Fibroblast of gingiva (primary cell): ENCODE measurements at regions not wholly inside any gene's neighbourhood (a gene's known extent, or its start where the extent isn't known, plus 50 kb on each side); places are given as distances from the start of the nearest gene placed in this dataset.

Experiments used
- DNase-seq: peaks from one replicate; pipeline ENCODE4 v3.0.0-alpha.2; 2011; ENCODE audit warnings: low read depth

DNA sequence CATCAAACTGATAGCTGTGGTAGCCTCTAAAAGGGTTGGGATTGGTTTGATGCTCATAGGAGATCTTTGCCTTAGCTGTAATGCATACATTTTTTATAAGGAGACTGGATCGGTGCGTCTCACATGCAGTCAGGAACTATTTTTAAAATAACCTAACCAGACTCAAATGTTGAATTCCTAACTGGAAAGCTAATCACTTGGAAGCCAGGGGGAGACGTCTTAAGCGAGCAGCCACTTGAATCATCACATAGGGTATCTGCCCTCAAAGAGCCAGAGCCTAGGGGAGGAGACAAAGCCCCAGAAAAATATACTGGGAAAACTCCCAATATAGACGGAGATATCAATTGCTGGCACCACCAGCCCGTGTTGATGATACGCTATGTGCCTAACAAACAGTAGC, 61.7 kb upstream of the PUM1 start:
- peak; percentile 23 for DNase-seq

GRCh38 chr1:31122741-31123140, 57.2 kb upstream of the PUM1 start:
- peak; percentile 46 for DNase-seq

DNA sequence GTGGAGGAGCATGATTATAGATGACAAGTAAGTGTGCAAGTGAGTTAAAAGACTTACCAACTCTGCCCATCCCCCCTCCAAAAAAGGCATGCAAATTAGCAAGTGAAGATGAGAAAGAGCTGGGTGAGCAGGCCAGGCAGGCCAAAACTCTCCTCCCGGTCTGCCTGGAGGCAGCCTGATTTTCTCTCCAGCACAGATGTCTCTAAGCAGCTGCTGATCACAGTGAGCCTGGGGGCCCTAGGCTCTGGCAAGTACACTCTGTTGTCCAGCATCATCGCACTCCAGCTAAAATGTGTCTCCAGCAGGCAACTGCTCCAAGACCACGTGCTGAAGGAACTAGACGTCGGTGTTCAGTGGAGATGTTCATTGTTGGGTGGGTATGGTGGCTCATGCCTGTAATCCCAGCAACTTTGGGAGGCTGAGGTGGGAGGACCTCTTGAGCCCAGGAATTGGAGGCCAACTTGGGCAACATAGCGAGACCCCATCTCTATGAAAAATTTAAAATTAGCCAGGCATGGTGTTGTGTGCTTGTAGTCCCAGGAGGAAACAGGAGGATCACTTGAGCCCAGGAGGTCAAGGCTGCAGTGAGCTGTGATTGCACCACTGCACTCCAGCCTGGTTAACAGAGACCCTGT, 56.7 kb upstream of the PUM1 start:
- DNase-seq = no peak

GRCh38 chr1:31120783-31121180, 55.3 kb upstream of the PUM1 start:
- DNase-seq = no peak

- DNase-seq = no peak
Observed at GRCh38 chr1:31116022-31116421, 50.5 kb upstream of the PUM1 start.
